ENCODE measurements at regions not wholly inside any gene's neighbourhood (a gene's known extent, or its start where the extent isn't known, plus 50 kb on each side); places are given as distances from the start of the nearest gene placed in this dataset.

DNA sequence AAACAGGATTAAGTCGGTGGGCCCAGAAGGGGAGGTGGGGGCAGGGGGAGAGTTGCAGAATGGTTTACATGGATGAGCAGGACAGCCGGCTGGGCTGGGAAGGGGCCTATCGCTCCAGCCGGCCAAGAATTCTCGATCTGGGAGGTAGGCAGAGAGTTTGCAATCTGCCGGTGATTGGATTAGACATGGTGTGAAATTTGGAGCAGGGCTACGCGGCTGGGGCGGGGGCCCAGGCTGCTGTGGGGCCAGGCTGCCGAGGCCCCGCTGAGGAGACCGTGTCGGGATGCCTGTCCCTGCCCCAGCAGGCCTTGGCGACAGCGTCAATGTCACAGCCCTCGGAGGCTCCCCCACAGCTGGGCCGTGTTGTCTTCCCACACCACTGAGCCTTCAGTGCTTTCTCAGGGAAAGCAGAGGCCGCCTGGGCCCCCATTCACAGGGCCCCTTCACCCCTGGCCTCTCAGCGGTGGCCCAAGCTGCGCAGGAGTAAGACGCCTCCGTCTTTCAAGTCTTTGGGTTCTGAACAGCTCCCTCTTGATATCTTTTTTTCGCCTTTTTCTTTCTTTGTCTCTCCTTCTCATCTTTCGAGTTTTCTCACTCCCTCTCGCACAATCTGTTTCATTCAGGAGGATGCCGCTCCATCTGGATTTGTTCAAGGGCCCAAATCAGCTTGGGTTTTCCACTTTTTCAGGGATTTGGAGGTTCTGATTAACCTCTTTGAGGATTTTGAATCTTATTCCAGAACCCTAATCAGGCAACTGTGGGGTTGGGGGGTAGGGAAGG is 117.5 kb upstream of the PARP11 start:
- H4K20me1 ChIP-seq (ENCODE audit: insufficient read depth), result no peaks in the 10 kb centered on the region
- no peaks in the 10 kb centered on the region for H3K27me3 ChIP-seq (ENCODE audit: insufficient read depth, low read depth)
- no peak overlapping the region for H3K4me2 ChIP-seq
- H3K79me2 ChIP-seq (ENCODE audit: insufficient read depth, low read depth), result no peaks in the 10 kb centered on the region
- H2AFZ ChIP-seq (ENCODE audit: low read depth), result no peak overlapping the region
- H3K4me3 ChIP-seq (IDR thresholded peaks at IDR 0.05; ENCODE audit: insufficient read depth, low read depth, low read length), result no peak overlapping the region
- peaks cover 18% of the 10 kb centered on the region for H3K4me1 ChIP-seq (ENCODE audit: low read depth, poor library complexity, severe bottlenecking)
- no peak overlapping the region for H3K27ac ChIP-seq
- no peaks in the 10 kb centered on the region for H3K36me3 ChIP-seq (ENCODE audit: insufficient read depth)
- TF ChIP-seq, protein P1, sequence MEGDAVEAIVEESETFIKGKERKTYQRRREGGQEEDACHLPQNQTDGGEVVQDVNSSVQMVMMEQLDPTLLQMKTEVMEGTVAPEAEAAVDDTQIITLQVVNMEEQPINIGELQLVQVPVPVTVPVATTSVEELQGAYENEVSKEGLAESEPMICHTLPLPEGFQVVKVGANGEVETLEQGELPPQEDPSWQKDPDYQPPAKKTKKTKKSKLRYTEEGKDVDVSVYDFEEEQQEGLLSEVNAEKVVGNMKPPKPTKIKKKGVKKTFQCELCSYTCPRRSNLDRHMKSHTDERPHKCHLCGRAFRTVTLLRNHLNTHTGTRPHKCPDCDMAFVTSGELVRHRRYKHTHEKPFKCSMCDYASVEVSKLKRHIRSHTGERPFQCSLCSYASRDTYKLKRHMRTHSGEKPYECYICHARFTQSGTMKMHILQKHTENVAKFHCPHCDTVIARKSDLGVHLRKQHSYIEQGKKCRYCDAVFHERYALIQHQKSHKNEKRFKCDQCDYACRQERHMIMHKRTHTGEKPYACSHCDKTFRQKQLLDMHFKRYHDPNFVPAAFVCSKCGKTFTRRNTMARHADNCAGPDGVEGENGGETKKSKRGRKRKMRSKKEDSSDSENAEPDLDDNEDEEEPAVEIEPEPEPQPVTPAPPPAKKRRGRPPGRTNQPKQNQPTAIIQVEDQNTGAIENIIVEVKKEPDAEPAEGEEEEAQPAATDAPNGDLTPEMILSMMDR (conservative IDR thresholded peaks at IDR 0.05; ENCODE audit: low read depth, low read length), result no peak
- H3K9ac ChIP-seq, result no peak overlapping the region

DNA sequence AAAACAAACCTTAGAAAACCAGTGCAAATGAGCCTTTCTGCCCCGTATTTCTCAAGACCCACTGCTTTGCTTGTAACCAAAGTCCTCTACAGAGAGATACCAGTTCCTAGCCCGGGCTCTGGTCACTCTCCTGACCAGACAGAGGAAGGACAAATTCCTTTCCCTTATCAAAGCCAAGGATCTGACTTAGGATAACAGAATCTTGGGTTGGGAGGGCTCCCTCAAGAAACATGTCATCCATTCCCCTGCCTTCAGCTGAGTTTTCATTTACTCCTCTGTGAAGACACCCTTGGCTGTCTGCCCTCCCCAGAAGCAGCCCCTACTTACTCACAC is 116.0 kb upstream of the PARP11 start:
- H3K4me3 ChIP-seq (IDR thresholded peaks at IDR 0.05; ENCODE audit: insufficient read depth, low read depth, low read length), result no peak overlapping the region
- peaks cover 18% of the 10 kb centered on the region for H3K4me1 ChIP-seq (ENCODE audit: low read depth, poor library complexity, severe bottlenecking)
- peak overlapping the region; percentile 40; the same call in 1 of the 2 replicates for H3K4me2 ChIP-seq
- no peak overlapping the region for H3K27ac ChIP-seq
- H3K79me2 ChIP-seq (ENCODE audit: insufficient read depth, low read depth), result no peaks in the 10 kb centered on the region
- no peaks in the 10 kb centered on the region for H3K27me3 ChIP-seq (ENCODE audit: insufficient read depth, low read depth)
- H3K36me3 ChIP-seq (ENCODE audit: insufficient read depth), result no peaks in the 10 kb centered on the region
- H2AFZ ChIP-seq (ENCODE audit: low read depth), result peak overlapping the region; percentile 23; the same call in 1 of the 2 replicates
- no peak overlapping the region for H3K9ac ChIP-seq
- TF ChIP-seq, protein P1 (conservative IDR thresholded peaks at IDR 0.05; ENCODE audit: low read depth, low read length), result no peak
- H4K20me1 ChIP-seq (ENCODE audit: insufficient read depth), result no peaks in the 10 kb centered on the region

DNA sequence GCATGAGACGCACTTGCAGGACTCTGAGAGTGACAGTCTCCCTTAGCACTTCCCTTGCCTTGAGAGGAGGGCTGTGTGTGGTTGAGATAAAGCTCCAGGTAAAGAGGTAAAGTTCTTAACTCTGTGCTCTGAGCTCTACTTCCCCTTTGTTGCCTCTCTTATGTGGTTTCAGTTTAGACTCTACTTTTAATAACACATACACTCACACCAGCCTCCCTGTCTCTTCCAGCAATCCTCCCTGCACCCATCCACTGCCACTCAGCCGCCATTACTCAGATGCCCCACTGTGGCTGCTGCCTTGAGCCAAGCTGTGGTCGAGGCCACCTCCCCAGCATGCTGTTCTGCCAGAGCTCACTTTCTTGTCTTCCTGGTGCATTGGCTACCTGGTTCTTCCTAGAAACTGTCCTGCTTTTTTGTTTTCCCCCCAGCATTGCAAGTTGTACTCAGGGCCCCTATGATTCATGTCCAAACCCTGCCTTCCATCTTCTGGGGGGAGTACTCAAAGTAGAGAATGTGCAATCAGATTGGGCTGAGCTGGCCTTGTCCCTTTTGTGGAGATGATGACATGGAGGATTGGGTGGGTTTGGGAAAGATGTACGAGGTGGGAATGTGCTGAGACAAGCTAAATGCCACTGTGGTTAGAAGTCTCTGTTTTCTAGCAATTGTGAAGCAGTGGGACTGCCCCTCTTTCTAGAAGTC is 115.5 kb upstream of the PARP11 start:
- TF ChIP-seq, protein P1 (conservative IDR thresholded peaks at IDR 0.05; ENCODE audit: low read depth, low read length), result no peak
- Histone ChIP-seq H3K4me1 (ENCODE audit: low read depth, poor library complexity, severe bottlenecking) (peaks cover 18% of the 10 kb centered on the region), H3K4me3 (IDR thresholded peaks at IDR 0.05; ENCODE audit: insufficient read depth, low read depth, low read length) (no peak overlapping the region), H3K36me3 (ENCODE audit: insufficient read depth) (no peaks in the 10 kb centered on the region), H3K79me2 (ENCODE audit: insufficient read depth, low read depth) (no peaks in the 10 kb centered on the region), H2AFZ (ENCODE audit: low read depth) (peak overlapping the region; percentile 23; the same call in 1 of the 2 replicates), H3K27ac (no peak overlapping the region), H4K20me1 (ENCODE audit: insufficient read depth) (no peaks in the 10 kb centered on the region), H3K27me3 (ENCODE audit: insufficient read depth, low read depth) (no peaks in the 10 kb centered on the region), H3K4me2 (peak overlapping the region; percentile 40; the same call in 1 of the 2 replicates), H3K9ac (no peak overlapping the region)

DNA sequence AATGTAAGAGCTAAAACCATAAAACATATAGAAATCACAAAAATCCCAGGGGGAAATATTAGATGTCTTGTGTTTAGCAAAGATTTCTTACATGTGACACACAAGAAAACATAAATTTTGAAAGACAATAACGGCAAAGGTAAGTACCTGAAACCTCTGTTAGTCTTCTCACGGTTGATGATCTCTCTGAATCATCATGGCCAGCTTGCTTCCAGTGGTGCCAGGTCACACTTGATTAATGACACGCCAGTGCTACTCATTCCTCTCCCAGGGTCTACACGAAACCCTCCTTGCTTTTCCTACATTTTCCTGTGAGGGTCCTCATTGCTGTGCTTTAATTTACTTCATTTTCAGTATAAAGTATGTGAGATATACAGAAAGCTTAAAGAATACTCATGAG is 114.4 kb upstream of the PARP11 start:
- TF ChIP-seq, protein P1 (conservative IDR thresholded peaks at IDR 0.05; ENCODE audit: low read depth, low read length), result no peak
- H3K4me3 ChIP-seq (IDR thresholded peaks at IDR 0.05; ENCODE audit: insufficient read depth, low read depth, low read length), result no peak overlapping the region
- H2AFZ ChIP-seq (ENCODE audit: low read depth), result no peak overlapping the region
- no peaks in the 10 kb centered on the region for H4K20me1 ChIP-seq (ENCODE audit: insufficient read depth)
- H3K4me2 ChIP-seq, result no peak overlapping the region
- H3K4me1 ChIP-seq (ENCODE audit: low read depth, poor library complexity, severe bottlenecking), result peaks cover 18% of the 10 kb centered on the region
- no peaks in the 10 kb centered on the region for H3K79me2 ChIP-seq (ENCODE audit: insufficient read depth, low read depth)
- no peak overlapping the region for H3K27ac ChIP-seq
- H3K27me3 ChIP-seq (ENCODE audit: insufficient read depth, low read depth), result no peaks in the 10 kb centered on the region
- no peaks in the 10 kb centered on the region for H3K36me3 ChIP-seq (ENCODE audit: insufficient read depth)
- no peak overlapping the region for H3K9ac ChIP-seq

Measured in KMS-11 (cell line).